HCT116 (cell line): ENCODE measurements at regions not wholly inside any gene's neighbourhood (a gene's known extent, or its start where the extent isn't known, plus 50 kb on each side); places are given as distances from the start of the nearest gene placed in this dataset.

Experiments used
- ATAC-seq: fragments of 200-7000 bp; cut with Tn5 transposase; 2 replicates; pipeline ENCODE4 v1.9.1; 2020; ENCODE audit warnings: mild to moderate bottlenecking, moderate library complexity
- BruUV-seq: library from RNA; stranded (reverse); fragments of 400-500 nt; replicated peaks from 2 replicates; lab custom pipeline; 2021; lab: Mats Ljungman, UMichigan
- CTCF ChIA-PET: fragments of 300-600 bp; sonication (Branson Sonifier 250); formaldehyde crosslinking; loops from one replicate; lab custom pipeline; 2021; ENCODE audit warnings: antibody characterized with exemption; lab: Charles Lee
- POLR2A ChIA-PET: fragments of 300-600, 350-600 bp; sonication (Branson Sonifier 250); formaldehyde crosslinking; loops from one replicate; lab custom pipeline; 2021; ENCODE audit warnings: antibody characterized with exemption; lab: Charles Lee
- RAD21 ChIA-PET, 2 experiments: fragments of 300-600 bp; sonication (Branson Sonifier 250); formaldehyde crosslinking; loops; one replicate each; lab custom pipeline; 2023; ENCODE audit warnings: low total read pairs in 2 of 2; ENCODE audit not compliant: uncharacterized antibody in 2 of 2, unreplicated experiment in 2 of 2, low non-redundant PET in 1 of 2; lab: Charles Lee
- DNase-seq: peaks from one replicate; pipeline ENCODE4 v3.0.0-alpha.2; 2010; ENCODE audit warnings: low read depth, low spot score
- H2AFZ ChIP-seq: fragments of 200-600 bp; shearing (Covaris generic), sonication (generic); 2 replicates; pipeline ENCODE4 v1.6.1; 2017; ENCODE audit warnings: low read depth, mixed run types, mixed read lengths, antibody characterized with exemption, low read length; ENCODE audit not compliant: poor library complexity, severe bottlenecking
- H3K27ac ChIP-seq: 2 replicates; pipeline ENCODE4 v1.5.1; 2012; ENCODE audit warnings: low read depth, low read length
- H3K27me3 ChIP-seq: fragments of 200-600 bp; sonication (generic); 2 replicates; pipeline ENCODE4 v1.6.1; 2016; ENCODE audit warnings: mixed run types, low read length, mixed read lengths; ENCODE audit not compliant: insufficient read depth
- H3K36me3 ChIP-seq, 2 experiments: fragments of 200-500 bp in 1 of 2; fragments of 200-600 bp in 1 of 2; sonication (Bioruptor generic) in 1 of 2; sonication (generic) in 1 of 2; 2 replicates each; pipeline versions ENCODE4 v1.5.1 to v1.6.1; 2014 to 2016; ENCODE audit warnings: low read length in 2 of 2, inconsistent platforms in 1 of 2, mixed read lengths in 1 of 2, mixed run types in 1 of 2; ENCODE audit not compliant: insufficient read depth in 2 of 2, control insufficient read depth in 1 of 2
- H3K4me1 ChIP-seq, 2 experiments: fragments of 200-600 bp in 1 of 2; sonication (generic) in 1 of 2; 2 replicates each; pipeline versions ENCODE4 v1.5.1 to v1.6.1; 2012 to 2017; ENCODE audit warnings: low read length in 2 of 2, inconsistent platforms in 1 of 2, mild to moderate bottlenecking in 1 of 2, mixed read lengths in 1 of 2, mixed run types in 1 of 2, moderate library complexity in 1 of 2; ENCODE audit not compliant: insufficient read depth in 2 of 2, control insufficient read depth in 1 of 2
- H3K4me2 ChIP-seq: fragments of 200-600 bp; sonication (generic); 2 replicates; pipeline ENCODE4 v1.6.1; 2017; ENCODE audit warnings: mixed run types, low read length, mixed read lengths
- H3K4me3 ChIP-seq, 2 experiments: fragments of 200-600 bp in 1 of 2; sonication (generic) in 1 of 2; replicated peaks in 1 of 2; 2 replicates each; pipeline ENCODE4 v1.5.1; 2011 to 2016; ENCODE audit warnings: low read length in 2 of 2, control low read depth in 1 of 2, low read depth in 1 of 2, mild to moderate bottlenecking in 1 of 2, mixed read lengths in 1 of 2, mixed run types in 1 of 2
- H3K79me2 ChIP-seq: fragments of 200-600 bp; sonication (generic); 2 replicates; pipeline ENCODE4 v1.6.1; 2017; ENCODE audit warnings: mild to moderate bottlenecking, mixed run types, low read length, moderate library complexity, mixed read lengths; ENCODE audit not compliant: insufficient read depth
- H3K9ac ChIP-seq: fragments of 200-600 bp; sonication (generic); 2 replicates; pipeline ENCODE4 v1.6.1; 2016; ENCODE audit warnings: low read length, mixed read lengths
- H3K9me2 ChIP-seq: fragments of 200-600 bp; sonication (generic), shearing (Covaris generic); 2 replicates; pipeline ENCODE4 v1.6.1; 2017; ENCODE audit warnings: mixed run types, mild to moderate bottlenecking, moderate library complexity; ENCODE audit not compliant: insufficient read depth
- H3K9me3 ChIP-seq, 2 experiments: fragments of 200-500 bp in 1 of 2; fragments of 200-600 bp in 1 of 2; sonication (Bioruptor generic) in 1 of 2; sonication (generic) in 1 of 2; 2 replicates each; pipeline ENCODE4 v1.6.1; 2014 to 2017; ENCODE audit warnings: low read length in 2 of 2, mixed read lengths in 2 of 2, inconsistent platforms in 1 of 2, low read depth in 1 of 2, mild to moderate bottlenecking in 1 of 2, mixed run types in 1 of 2, moderate library complexity in 1 of 2; ENCODE audit not compliant: control insufficient read depth in 1 of 2, insufficient read depth in 1 of 2
- H4K20me1 ChIP-seq: fragments of 200-600 bp; sonication (generic), shearing (Covaris generic); 2 replicates; pipeline ENCODE4 v1.6.1; 2017; ENCODE audit warnings: mixed run types, mild to moderate bottlenecking, moderate library complexity; ENCODE audit not compliant: insufficient read depth
- ATF3 ChIP-seq: IDR thresholded peaks from 2 replicates; pipeline ENCODE4 v1.6.1; 2012
- CBX3 ChIP-seq: IDR thresholded peaks from 2 replicates; pipeline ENCODE4 v1.6.1; 2012; ENCODE audit warnings: low read depth
- CTCF ChIP-seq, 3 experiments: fragments of 200-600 bp in 1 of 3; sonication (generic) in 1 of 3; IDR thresholded peaks in 2 of 3; conservative IDR thresholded peaks in 1 of 3; 2 replicates each; pipeline ENCODE4 v1.5.1; 2012 to 2017; ENCODE audit warnings: low read depth in 2 of 3, low read length in 2 of 3, antibody characterized with exemption in 1 of 3, borderline replicate concordance in 1 of 3, control low read depth in 1 of 3, mild to moderate bottlenecking in 1 of 3, mixed read lengths in 1 of 3, mixed run types in 1 of 3, moderate library complexity in 1 of 3; ENCODE audit not compliant: insufficient read depth in 1 of 3
- EGR1 ChIP-seq: IDR thresholded peaks from 2 replicates; pipeline ENCODE4 v1.6.1; 2012; ENCODE audit warnings: low read depth
- ELF1 ChIP-seq: IDR thresholded peaks from 2 replicates; pipeline ENCODE4 v1.6.1; 2012; ENCODE audit warnings: low read depth, borderline replicate concordance
- EZH2 ChIP-seq: fragments of 200-600 bp; sonication (generic); IDR thresholded peaks from 2 replicates; pipeline ENCODE4 v1.6.1; 2017; ENCODE audit warnings: antibody characterized with exemption, mixed run types
- EZH2phosphoT487 ChIP-seq: fragments of 200-600 bp; IDR thresholded peaks from 2 replicates; pipeline ENCODE4 v1.6.1; 2018; ENCODE audit warnings: antibody characterized with exemption, borderline replicate concordance
- FOSL1 ChIP-seq: IDR thresholded peaks from 2 replicates; pipeline ENCODE4 v1.6.1; 2012; ENCODE audit warnings: low read depth
- JUND ChIP-seq: IDR thresholded peaks from 2 replicates; pipeline ENCODE4 v1.6.1; 2012
- POLR2AphosphoS5 ChIP-seq: IDR thresholded peaks from 2 replicates; pipeline ENCODE4 v1.6.1; 2011; ENCODE audit warnings: mild to moderate bottlenecking, low read depth, low read length, moderate library complexity
- RAD21 ChIP-seq: IDR thresholded peaks from 2 replicates; pipeline ENCODE4 v1.6.1; 2012; ENCODE audit warnings: low read depth, mild to moderate bottlenecking
- REST ChIP-seq: IDR thresholded peaks from 2 replicates; pipeline ENCODE4 v1.6.1; 2012; ENCODE audit warnings: low read depth
- SP1 ChIP-seq: IDR thresholded peaks from 2 replicates; pipeline ENCODE4 v1.6.1; 2012; ENCODE audit warnings: low read depth
- SRF ChIP-seq: IDR thresholded peaks from 2 replicates; pipeline ENCODE4 v1.6.1; 2012; ENCODE audit warnings: low read depth
- YY1 ChIP-seq: IDR thresholded peaks from 2 replicates; pipeline ENCODE4 v1.6.1; 2011; ENCODE audit warnings: low read length, low read depth, moderate library complexity, mild to moderate bottlenecking; ENCODE audit not compliant: insufficient replicate concordance; ENCODE audit errors: extremely low read depth
- ZBTB33 ChIP-seq: IDR thresholded peaks from 2 replicates; pipeline ENCODE4 v1.6.1; 2011; ENCODE audit warnings: mild to moderate bottlenecking, low read length, moderate library complexity; ENCODE audit not compliant: insufficient replicate concordance; ENCODE audit errors: extremely low read depth
- ZFX ChIP-seq: fragments of 450-650 bp; IDR thresholded peaks from 2 replicates; pipeline ENCODE4 v1.6.1; 2017
- ZNF274 ChIP-seq: fragments of 200-500 bp; sonication (Bioruptor generic); IDR thresholded peaks from 2 replicates; pipeline ENCODE4 v1.6.1; 2014; ENCODE audit warnings: mild to moderate bottlenecking, low read depth, low read length, inconsistent platforms
- intact Hi-C: fragments of 100-400 bp; cut with micrococcal nuclease; formaldehyde crosslinking; loops from 2 replicates; pipeline ENCODE4 v1.10.0; 2022

- no peak for TF ChIP-seq ZBTB33
- TF ChIP-seq SP1, result no peak
- TF ChIP-seq ELF1, result no peak
- no peak for TF ChIP-seq YY1
- no peak for TF ChIP-seq EGR1
- TF ChIP-seq ATF3, result no peak
- TF ChIP-seq CTCF (IDR thresholded peaks at IDR 0.05 in 2 of 3, conservative IDR thresholded peaks at IDR 0.05 in 1 of 3; ENCODE audit: borderline replicate concordance in 1 of 3, insufficient read depth in 1 of 3, low read depth in 2 of 3, low read length in 2 of 3), result no peak
- TF ChIP-seq REST, result no peak
- no peak for TF ChIP-seq SRF
- TF ChIP-seq ZNF274, result no peak
- TF ChIP-seq JUND, result no peak
- TF ChIP-seq CBX3, result no peak
- TF ChIP-seq EZH2, result no peak
- TF ChIP-seq EZH2phosphoT487, result no peak
- TF ChIP-seq RAD21, result no peak
- TF ChIP-seq POLR2AphosphoS5, result no peak
- no peak for TF ChIP-seq FOSL1
- no peak for TF ChIP-seq ZFX
- ChIA-PET RAD21 (no interaction called here), POLR2A (no interaction called here)
Measured at GRCh38 chr13:43978688-43979087, 99.0 kb downstream of the LACC1 start.

More at GRCh38 chr13:43978688-43979087, 99.0 kb downstream of the LACC1 start:
- no TSS peak for BruUV-seq
- H2AFZ ChIP-seq, result no peak overlapping the region
- no peaks in the 10 kb centered on the region for H3K9me2 ChIP-seq
- H3K9me3 ChIP-seq, result no peaks in the 10 kb centered on the region
- H3K4me3 ChIP-seq, result no peak overlapping the region
- CTCF ChIA-PET, result no interaction called here
- ATAC-seq (no peak), DNase-seq (no peak)
- H3K9ac ChIP-seq, result no peak overlapping the region
- no peak overlapping the region for H3K4me2 ChIP-seq
- intact Hi-C loops, result no loop called here
- no peak overlapping the region for H3K27ac ChIP-seq
- no peaks in the 10 kb centered on the region for H4K20me1 ChIP-seq
- H3K27me3 ChIP-seq, result no peaks in the 10 kb centered on the region
- H3K4me1 ChIP-seq, result no peaks in the 10 kb centered on the region
- H3K36me3 ChIP-seq, result no peaks in the 10 kb centered on the region
- no peaks in the 10 kb centered on the region for H3K79me2 ChIP-seq
